ENCODE measurements at regions not wholly inside any gene's neighbourhood (a gene's known extent, or its start where the extent isn't known, plus 50 kb on each side); places are given as distances from the start of the nearest gene placed in this dataset.

- H3K36me3 ChIP-seq (ENCODE audit: control insufficient read depth in 2 of 2, extremely low read depth in 1 of 2, insufficient read depth in 1 of 2, low read length in 1 of 2): no peaks in the 10 kb centered on the region
- Mint-ChIP-seq H3K36me3 (no peaks in the 10 kb centered on the region), H3K27me3 (peaks cover 0 to 2% of the 10 kb centered on the region in 2 donors), H3K4me3 (no peak overlapping the region), H3K9me3 (peaks cover 4 to 12% (median 9%) of the 10 kb centered on the region in 3 donors), H3K4me1 (no peaks in the 10 kb centered on the region), H3K27ac (no peak overlapping the region)
- no peaks in the 10 kb centered on the region for H3K9me3 ChIP-seq
- WGBS (ENCODE audit: insufficient coverage): 95% methylated on average over 5 of the region's 8 CpGs
- ChIA-PET POLR2A (no interaction called here), CTCF (no interaction called here)
- H3K4me3 ChIP-seq (ENCODE audit: control insufficient read depth in 1 of 2, extremely low read depth in 1 of 2, low read length in 1 of 2): no peak overlapping the region
- ATAC-seq (replicated peaks in 1 of 4) (no peak), DNase-seq (no peak)
- H3K27me3 ChIP-seq (replicated peaks in 1 of 2; ENCODE audit: control insufficient read depth in 2 of 2, extremely low read depth in 1 of 2, insufficient read depth in 2 of 2, low read length in 1 of 2): peaks cover 0 to 3% of the 10 kb centered on the region in 2 experiments
- no peaks in the 10 kb centered on the region for H3K4me1 ChIP-seq (ENCODE audit: control insufficient read depth in 1 of 2, extremely low read depth in 1 of 2, insufficient read depth in 2 of 2, low read length in 2 of 2)
- no peak overlapping the region for H3K27ac ChIP-seq (ENCODE audit: low read length)
Measured at GRCh38 chr18:78762753-78763152, 216.9 kb upstream of the SALL3 start.

- Histone ChIP-seq H3K4me3 (ENCODE audit: control insufficient read depth in 1 of 2, extremely low read depth in 1 of 2, low read length in 1 of 2) (no peak overlapping the region), H3K4me1 (ENCODE audit: control insufficient read depth in 1 of 2, extremely low read depth in 1 of 2, insufficient read depth in 2 of 2, low read length in 2 of 2) (no peaks in the 10 kb centered on the region), H3K27me3 (replicated peaks in 1 of 2; ENCODE audit: control insufficient read depth in 2 of 2, extremely low read depth in 1 of 2, insufficient read depth in 2 of 2, low read length in 1 of 2) (peaks cover 0 to 6% of the 10 kb centered on the region in 2 experiments), H3K9me3 (no peaks in the 10 kb centered on the region), H3K27ac (ENCODE audit: low read length) (no peak overlapping the region), H3K36me3 (ENCODE audit: control insufficient read depth in 2 of 2, extremely low read depth in 1 of 2, insufficient read depth in 1 of 2, low read length in 1 of 2) (no peaks in the 10 kb centered on the region)
- Mint-ChIP-seq H3K27ac (no peak overlapping the region), H3K9me3 (peaks cover 4 to 12% (median 9%) of the 10 kb centered on the region in 3 donors), H3K36me3 (no peaks in the 10 kb centered on the region), H3K4me1 (no peaks in the 10 kb centered on the region), H3K4me3 (no peak overlapping the region), H3K27me3 (peaks cover 0 to 5% of the 10 kb centered on the region in 2 donors)
- no peak for ATAC-seq (replicated peaks in 1 of 4)
- CTCF ChIA-PET: no interaction called here
- POLR2A ChIA-PET: no interaction called here
- 77% methylated on average over 7 of the region's 10 CpGs for WGBS (ENCODE audit: insufficient coverage)
- DNase-seq: no peak
Measured at GRCh38 chr18:78764544-78764943, 215.1 kb upstream of the SALL3 start.

DNA sequence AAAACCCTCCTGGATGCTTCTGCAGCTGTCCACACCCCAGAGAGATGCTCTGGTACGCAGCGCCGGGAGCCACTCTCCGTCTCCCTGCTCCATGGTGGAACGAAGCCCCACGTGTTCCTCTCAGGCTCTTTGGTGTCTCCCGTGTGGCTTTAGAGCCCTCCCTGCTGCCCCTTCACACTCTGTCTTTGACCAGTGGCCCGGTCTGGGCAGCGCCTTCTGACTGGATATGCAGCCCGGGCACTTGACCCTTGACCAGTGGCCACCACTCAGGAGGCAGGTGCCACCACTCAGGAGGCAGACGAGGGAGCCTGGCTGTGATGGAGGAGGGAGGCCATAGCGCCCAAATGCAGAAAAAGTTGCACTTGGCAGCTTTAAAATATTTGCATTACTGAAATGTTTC, 214.5 kb upstream of the SALL3 start:
- Mint-ChIP-seq H3K9me3 (peaks cover 4 to 11% (median 9%) of the 10 kb centered on the region in 3 donors), H3K36me3 (no peaks in the 10 kb centered on the region), H3K27me3 (peaks cover 0 to 10% of the 10 kb centered on the region in 2 donors), H3K4me1 (no peaks in the 10 kb centered on the region), H3K4me3 (no peak overlapping the region), H3K27ac (no peak overlapping the region)
- no peak overlapping the region for H3K27ac ChIP-seq (ENCODE audit: low read length)
- H3K27me3 ChIP-seq (replicated peaks in 1 of 2; ENCODE audit: control insufficient read depth in 2 of 2, extremely low read depth in 1 of 2, insufficient read depth in 2 of 2, low read length in 1 of 2): peaks cover 0 to 6% of the 10 kb centered on the region in 2 experiments
- H3K4me3 ChIP-seq (ENCODE audit: control insufficient read depth in 1 of 2, extremely low read depth in 1 of 2, low read length in 1 of 2): no peak overlapping the region
- H3K4me1 ChIP-seq (ENCODE audit: control insufficient read depth in 1 of 2, extremely low read depth in 1 of 2, insufficient read depth in 2 of 2, low read length in 2 of 2): no peaks in the 10 kb centered on the region
- ATAC-seq (replicated peaks in 1 of 4): no peak
- ChIA-PET POLR2A (no interaction called here), CTCF (no interaction called here)
- no peaks in the 10 kb centered on the region for H3K36me3 ChIP-seq (ENCODE audit: control insufficient read depth in 2 of 2, extremely low read depth in 1 of 2, insufficient read depth in 1 of 2, low read length in 1 of 2)
- H3K9me3 ChIP-seq: no peaks in the 10 kb centered on the region
- DNase-seq: no peak
- 81% methylated on average over 8 of the region's 12 CpGs for WGBS (ENCODE audit: insufficient coverage)

GRCh38 chr18:78765637-78766281, 213.9 kb upstream of the SALL3 start:
- no peaks in the 10 kb centered on the region for H3K4me1 ChIP-seq (ENCODE audit: control insufficient read depth in 1 of 2, extremely low read depth in 1 of 2, insufficient read depth in 2 of 2, low read length in 2 of 2)
- H3K27me3 ChIP-seq (replicated peaks in 1 of 2; ENCODE audit: control insufficient read depth in 2 of 2, extremely low read depth in 1 of 2, insufficient read depth in 2 of 2, low read length in 1 of 2): peaks cover 0 to 8% of the 10 kb centered on the region in 2 experiments
- POLR2A ChIA-PET: no interaction called here
- ATAC-seq (replicated peaks in 1 of 4): no peak
- Mint-ChIP-seq H3K4me3 (no peak overlapping the region), H3K27me3 (peaks cover 0 to 11% of the 10 kb centered on the region in 2 donors), H3K9me3 (peaks cover 4 to 9% (median 4%) of the 10 kb centered on the region in 3 donors), H3K4me1 (no peaks in the 10 kb centered on the region), H3K27ac (no peak overlapping the region), H3K36me3 (no peaks in the 10 kb centered on the region)
- CTCF ChIA-PET: no interaction called here
- no peaks in the 10 kb centered on the region for H3K9me3 ChIP-seq
- no peaks in the 10 kb centered on the region for H3K36me3 ChIP-seq (ENCODE audit: control insufficient read depth in 2 of 2, extremely low read depth in 1 of 2, insufficient read depth in 1 of 2, low read length in 1 of 2)
- DNase-seq: no peak
- H3K27ac ChIP-seq (ENCODE audit: low read length): no peak overlapping the region
- no peak overlapping the region for H3K4me3 ChIP-seq (ENCODE audit: control insufficient read depth in 1 of 2, extremely low read depth in 1 of 2, low read length in 1 of 2)
- WGBS (ENCODE audit: insufficient coverage): 87% methylated on average over 23 of the region's 23 CpGs

DNA sequence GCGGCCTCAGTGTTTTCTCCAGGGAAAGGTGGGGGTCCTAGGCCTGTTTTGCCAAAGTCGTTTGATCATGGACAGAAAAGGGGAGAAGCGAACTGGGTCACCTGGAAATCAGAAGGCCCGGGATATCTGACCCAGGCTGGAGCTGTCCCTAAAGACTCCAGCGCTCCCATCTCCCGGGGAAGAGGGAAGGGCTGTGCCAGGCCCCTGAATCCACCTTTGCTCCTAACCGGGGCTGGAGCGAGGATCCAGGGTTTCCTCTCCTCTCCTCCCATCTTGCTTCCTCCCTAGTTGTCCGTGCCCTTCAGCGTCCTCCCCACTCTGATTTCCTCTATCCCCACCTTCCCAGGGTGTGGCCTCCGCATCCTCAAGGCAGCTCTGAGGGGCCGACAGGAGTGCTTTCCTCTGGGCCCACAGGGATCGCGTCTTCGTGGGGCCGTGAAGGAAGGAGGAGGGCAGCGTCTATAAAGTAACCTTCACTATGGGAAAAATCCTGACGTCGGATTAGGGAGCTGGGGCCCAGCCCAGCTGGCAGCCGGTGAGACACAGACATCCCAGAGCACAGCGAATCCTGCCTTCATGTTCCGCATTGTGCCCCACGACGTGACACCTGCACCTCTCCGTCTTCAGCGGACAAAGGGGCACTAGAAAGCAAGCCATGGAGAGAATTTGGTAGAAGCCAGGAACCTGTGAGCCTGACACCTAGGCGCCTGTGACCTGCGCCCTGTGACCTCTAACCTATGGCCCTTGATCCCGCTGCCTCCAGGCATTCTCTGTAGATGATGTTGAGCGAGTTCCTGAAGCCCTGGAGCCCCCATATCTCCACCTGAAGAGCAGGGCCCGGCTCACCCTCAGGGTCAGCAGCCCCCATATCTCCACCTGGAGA, 212.7 kb upstream of the SALL3 start:
- H3K27me3 ChIP-seq (replicated peaks in 1 of 2; ENCODE audit: control insufficient read depth in 2 of 2, extremely low read depth in 1 of 2, insufficient read depth in 2 of 2, low read length in 1 of 2): peaks cover 0 to 10% of the 10 kb centered on the region in 2 experiments
- no peak overlapping the region for H3K4me3 ChIP-seq (ENCODE audit: control insufficient read depth in 1 of 2, extremely low read depth in 1 of 2, low read length in 1 of 2)
- Mint-ChIP-seq H3K27ac (no peak overlapping the region), H3K27me3 (peaks cover 0 to 13% of the 10 kb centered on the region in 2 donors), H3K4me3 (no peak overlapping the region), H3K4me1 (no peaks in the 10 kb centered on the region), H3K36me3 (no peaks in the 10 kb centered on the region), H3K9me3 (peaks cover 3 to 5% (median 4%) of the 10 kb centered on the region in 3 donors)
- no peaks in the 10 kb centered on the region for H3K4me1 ChIP-seq (ENCODE audit: control insufficient read depth in 1 of 2, extremely low read depth in 1 of 2, insufficient read depth in 2 of 2, low read length in 2 of 2)
- ChIA-PET POLR2A (no interaction called here), CTCF (no interaction called here)
- no peak overlapping the region for H3K27ac ChIP-seq (ENCODE audit: low read length)
- WGBS (ENCODE audit: insufficient coverage): 82% methylated on average over 20 of the region's 31 CpGs
- no peak for DNase-seq
- no peak for ATAC-seq (replicated peaks in 1 of 4)
- H3K36me3 ChIP-seq (ENCODE audit: control insufficient read depth in 2 of 2, extremely low read depth in 1 of 2, insufficient read depth in 1 of 2, low read length in 1 of 2): no peaks in the 10 kb centered on the region
- H3K9me3 ChIP-seq: no peaks in the 10 kb centered on the region

DNA sequence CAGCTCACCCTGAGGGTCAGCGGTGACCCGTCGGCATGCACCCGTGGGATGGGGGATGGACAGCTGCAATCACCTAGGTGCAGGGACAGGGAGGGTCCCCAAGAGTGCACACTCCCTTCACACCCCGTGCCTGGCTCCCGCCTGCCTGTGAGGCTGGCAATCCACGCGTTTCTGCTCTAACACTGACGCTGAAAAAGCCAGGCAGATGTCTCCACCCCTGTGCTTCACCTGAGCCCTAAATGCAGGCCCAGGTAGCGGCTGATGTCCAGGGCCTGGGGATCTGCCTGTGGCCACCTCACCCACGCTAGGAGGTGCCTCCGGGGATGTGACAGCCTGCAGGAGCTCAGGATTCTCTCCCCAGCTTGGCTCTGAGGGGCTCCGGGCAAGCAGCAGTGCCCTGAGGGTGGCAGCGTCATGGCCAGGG, 212.0 kb upstream of the SALL3 start:
- Histone ChIP-seq H3K9me3 (no peaks in the 10 kb centered on the region), H3K4me3 (ENCODE audit: control insufficient read depth in 1 of 2, extremely low read depth in 1 of 2, low read length in 1 of 2) (no peak overlapping the region), H3K27me3 (replicated peaks in 1 of 2; ENCODE audit: control insufficient read depth in 2 of 2, extremely low read depth in 1 of 2, insufficient read depth in 2 of 2, low read length in 1 of 2) (peaks cover 0 to 10% of the 10 kb centered on the region in 2 experiments), H3K4me1 (ENCODE audit: control insufficient read depth in 1 of 2, extremely low read depth in 1 of 2, insufficient read depth in 2 of 2, low read length in 2 of 2) (no peaks in the 10 kb centered on the region), H3K36me3 (ENCODE audit: control insufficient read depth in 2 of 2, extremely low read depth in 1 of 2, insufficient read depth in 1 of 2, low read length in 1 of 2) (no peaks in the 10 kb centered on the region), H3K27ac (ENCODE audit: low read length) (no peak overlapping the region)
- Mint-ChIP-seq H3K4me3 (no peak overlapping the region), H3K9me3 (peaks cover 0 to 3% (median 2%) of the 10 kb centered on the region in 3 donors), H3K27ac (no peak overlapping the region), H3K4me1 (no peaks in the 10 kb centered on the region), H3K36me3 (no peaks in the 10 kb centered on the region), H3K27me3 (peaks cover 0 to 15% of the 10 kb centered on the region in 2 donors)
- ATAC-seq (replicated peaks in 1 of 4) (no peak), DNase-seq (no peak)
- POLR2A ChIA-PET: no interaction called here
- 87% methylated on average over 14 of the region's 14 CpGs for WGBS (ENCODE audit: insufficient coverage)
- CTCF ChIA-PET: no interaction called here
